Keratinocyte (primary cell): ENCODE measurements at regions not wholly inside any gene's neighbourhood (a gene's known extent, or its start where the extent isn't known, plus 50 kb on each side); places are given as distances from the start of the nearest gene placed in this dataset.

Experiments
- DNase-seq: peaks from one replicate; pipeline ENCODE4 v3.0.0-alpha.2; 2011; ENCODE audit warnings: low read depth, missing footprints, low spot score
- FAIRE-seq: peaks from 2 replicates; lab custom pipeline; 2011; peaks lifted over from hg19 to GRCh38; lab: Jason Lieb, UNC
- H2AFZ ChIP-seq: 2 replicates; pipeline ENCODE4 v1.6.0; 2012; ENCODE audit warnings: low read length, control low read depth, inconsistent platforms; ENCODE audit not compliant: control insufficient read depth
- H3K27ac ChIP-seq: 2 replicates; pipeline ENCODE4 v1.5.1; 2011; ENCODE audit warnings: low read length; ENCODE audit not compliant: control insufficient read depth, insufficient read depth
- H3K27me3 ChIP-seq: 3 replicates; pipeline ENCODE4 v1.6.0; 2011; ENCODE audit warnings: low read length; ENCODE audit not compliant: control insufficient read depth, insufficient read depth; ENCODE audit errors: extremely low read depth
- H3K36me3 ChIP-seq, 2 experiments: 2 replicates in 1 of 2; 3 replicates in 1 of 2; pipeline ENCODE4 v1.5.1; 2011; ENCODE audit warnings: low read length in 2 of 2, mild to moderate bottlenecking in 1 of 2; ENCODE audit not compliant: control insufficient read depth in 2 of 2, insufficient read depth in 2 of 2; ENCODE audit errors: extremely low read depth in 1 of 2
- H3K4me1 ChIP-seq: 3 replicates; pipeline ENCODE4 v1.5.1; 2011; ENCODE audit warnings: low read length; ENCODE audit not compliant: control insufficient read depth, insufficient read depth; ENCODE audit errors: extremely low read depth
- H3K4me2 ChIP-seq: 3 replicates; pipeline ENCODE4 v1.6.0; 2011; ENCODE audit warnings: low read depth, low read length; ENCODE audit not compliant: control insufficient read depth, insufficient read depth; ENCODE audit errors: extremely low read depth
- H3K4me3 ChIP-seq, 3 experiments: fragments of 200-600 bp in 1 of 3; sonication (generic) in 1 of 3; 2 replicates in 2 of 3; 3 replicates in 1 of 3; pipeline ENCODE4 v1.5.1; 2011 to 2016; ENCODE audit warnings: low read length in 3 of 3, mild to moderate bottlenecking in 3 of 3, control low read depth in 2 of 3, inconsistent platforms in 1 of 3, low read depth in 1 of 3, mixed read lengths in 1 of 3, mixed run types in 1 of 3, moderate library complexity in 1 of 3; ENCODE audit not compliant: control insufficient read depth in 2 of 3, insufficient read depth in 2 of 3; ENCODE audit errors: extremely low read depth in 1 of 3
- H3K79me2 ChIP-seq: 2 replicates; pipeline ENCODE4 v1.6.0; 2012; ENCODE audit warnings: low read length; ENCODE audit not compliant: control insufficient read depth, insufficient read depth
- H3K9ac ChIP-seq: 3 replicates; pipeline ENCODE4 v1.6.0; 2011; ENCODE audit warnings: low read length; ENCODE audit not compliant: control insufficient read depth, insufficient read depth; ENCODE audit errors: extremely low read depth
- H3K9me1 ChIP-seq: 3 replicates; pipeline ENCODE4 v1.6.0; 2011; ENCODE audit warnings: low read length; ENCODE audit not compliant: control insufficient read depth, insufficient read depth; ENCODE audit errors: extremely low read depth
- H3K9me3 ChIP-seq: 2 replicates; pipeline ENCODE4 v1.5.1; 2012; ENCODE audit warnings: low read depth, low read length; ENCODE audit not compliant: control insufficient read depth
- H4K20me1 ChIP-seq: 3 replicates; pipeline ENCODE4 v1.6.0; 2011; ENCODE audit warnings: low read length; ENCODE audit not compliant: control insufficient read depth, insufficient read depth; ENCODE audit errors: extremely low read depth
- EZH2 ChIP-seq: IDR thresholded peaks from one replicate; pipeline ENCODE4 v1.6.1; 2012; ENCODE audit warnings: inconsistent platforms, mild to moderate bottlenecking, low read length, moderate library complexity
- dilution Hi-C: fragments of 300-500 bp; cut with MboI; formaldehyde crosslinking; loops from one replicate; pipeline ENCODE4 v1.7.0; 2020; ENCODE audit warnings: low sequenced_read_pairs; ENCODE audit not compliant: extremely low pct_ligation_motif_present
- TF ChIP-seq, protein P1 (sequence below), 3 experiments: IDR thresholded peaks in 1 of 3; conservative IDR thresholded peaks in 1 of 3; optimal IDR thresholded peaks in 1 of 3; 2 replicates in 2 of 3; 3 replicates in 1 of 3; pipeline versions ENCODE3 to v1.5.1; 2011; ENCODE audit warnings: low read length in 3 of 3, mild to moderate bottlenecking in 3 of 3, moderate library complexity in 2 of 3, control low read depth in 1 of 3, inconsistent platforms in 1 of 3; ENCODE audit not compliant: insufficient read depth in 2 of 3; ENCODE audit errors: extremely low read depth in 1 of 3

GRCh38 chr4:162954976-162955375 lies 211.7 kb downstream of the NAF1 start:
- H3K27me3 ChIP-seq: no peaks in the 10 kb centered on the region
- no peak overlapping the region for H3K4me2 ChIP-seq
- FAIRE-seq (no peak), DNase-seq (no peak)
- dilution Hi-C loops: no loop called here
- TF ChIP-seq EZH2: no peak
- no peaks in the 10 kb centered on the region for H3K9me3 ChIP-seq
- no peak overlapping the region for H2AFZ ChIP-seq
- no peaks in the 10 kb centered on the region for H3K36me3 ChIP-seq
- H3K4me3 ChIP-seq: no peak overlapping the region
- no peaks in the 10 kb centered on the region for H3K9me1 ChIP-seq
- no peak overlapping the region for H3K9ac ChIP-seq
- no peaks in the 10 kb centered on the region for H4K20me1 ChIP-seq
- no peaks in the 10 kb centered on the region for H3K79me2 ChIP-seq
- H3K27ac ChIP-seq: no peak overlapping the region
- H3K4me1 ChIP-seq: no peaks in the 10 kb centered on the region

- no peak overlapping the region for H3K9ac ChIP-seq
- dilution Hi-C loops: no loop called here
- no peaks in the 10 kb centered on the region for H3K9me3 ChIP-seq
- no peaks in the 10 kb centered on the region for H3K27me3 ChIP-seq
- TF ChIP-seq, protein P1, sequence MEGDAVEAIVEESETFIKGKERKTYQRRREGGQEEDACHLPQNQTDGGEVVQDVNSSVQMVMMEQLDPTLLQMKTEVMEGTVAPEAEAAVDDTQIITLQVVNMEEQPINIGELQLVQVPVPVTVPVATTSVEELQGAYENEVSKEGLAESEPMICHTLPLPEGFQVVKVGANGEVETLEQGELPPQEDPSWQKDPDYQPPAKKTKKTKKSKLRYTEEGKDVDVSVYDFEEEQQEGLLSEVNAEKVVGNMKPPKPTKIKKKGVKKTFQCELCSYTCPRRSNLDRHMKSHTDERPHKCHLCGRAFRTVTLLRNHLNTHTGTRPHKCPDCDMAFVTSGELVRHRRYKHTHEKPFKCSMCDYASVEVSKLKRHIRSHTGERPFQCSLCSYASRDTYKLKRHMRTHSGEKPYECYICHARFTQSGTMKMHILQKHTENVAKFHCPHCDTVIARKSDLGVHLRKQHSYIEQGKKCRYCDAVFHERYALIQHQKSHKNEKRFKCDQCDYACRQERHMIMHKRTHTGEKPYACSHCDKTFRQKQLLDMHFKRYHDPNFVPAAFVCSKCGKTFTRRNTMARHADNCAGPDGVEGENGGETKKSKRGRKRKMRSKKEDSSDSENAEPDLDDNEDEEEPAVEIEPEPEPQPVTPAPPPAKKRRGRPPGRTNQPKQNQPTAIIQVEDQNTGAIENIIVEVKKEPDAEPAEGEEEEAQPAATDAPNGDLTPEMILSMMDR (optimal IDR thresholded peaks at IDR 0.05 in 1 of 3, IDR thresholded peaks at IDR 0.05 in 1 of 3, conservative IDR thresholded peaks at IDR 0.05 in 1 of 3; ENCODE audit: extremely low read depth in 1 of 3, insufficient read depth in 2 of 3, low read length in 3 of 3): no peak
- no peak for TF ChIP-seq EZH2
- DNase-seq: no peak
- no peak overlapping the region for H2AFZ ChIP-seq
- no peaks in the 10 kb centered on the region for H3K9me1 ChIP-seq
- no peaks in the 10 kb centered on the region for H3K36me3 ChIP-seq
- no peak overlapping the region for H3K4me2 ChIP-seq
- H3K4me1 ChIP-seq: no peaks in the 10 kb centered on the region
- no peak overlapping the region for H3K4me3 ChIP-seq
- no peak for FAIRE-seq
- H3K27ac ChIP-seq: no peak overlapping the region
- H4K20me1 ChIP-seq: no peaks in the 10 kb centered on the region
- no peaks in the 10 kb centered on the region for H3K79me2 ChIP-seq
These were observed 214.5 kb downstream of the NAF1 start for GRCh38 chr4:162952232-162952631.

GRCh38 chr4:162945713-162946112 lies 221.0 kb downstream of the NAF1 start:
- no peak overlapping the region for H3K27ac ChIP-seq
- no peak overlapping the region for H2AFZ ChIP-seq
- no peaks in the 10 kb centered on the region for H3K4me1 ChIP-seq
- TF ChIP-seq, protein P1 (optimal IDR thresholded peaks at IDR 0.05 in 1 of 3, IDR thresholded peaks at IDR 0.05 in 1 of 3, conservative IDR thresholded peaks at IDR 0.05 in 1 of 3; ENCODE audit: extremely low read depth in 1 of 3, insufficient read depth in 2 of 3, low read length in 3 of 3): no peak
- no peak for TF ChIP-seq EZH2
- FAIRE-seq (no peak), DNase-seq (no peak)
- H3K4me3 ChIP-seq: no peak overlapping the region
- no peaks in the 10 kb centered on the region for H3K9me1 ChIP-seq
- no peaks in the 10 kb centered on the region for H3K9me3 ChIP-seq
- H3K79me2 ChIP-seq: no peaks in the 10 kb centered on the region
- H3K27me3 ChIP-seq: no peaks in the 10 kb centered on the region
- dilution Hi-C loops: no loop called here
- H3K4me2 ChIP-seq: no peak overlapping the region
- H4K20me1 ChIP-seq: no peaks in the 10 kb centered on the region
- H3K9ac ChIP-seq: no peak overlapping the region
- no peaks in the 10 kb centered on the region for H3K36me3 ChIP-seq
